ENCODE measurements at regions not wholly inside any gene's neighbourhood (a gene's known extent, or its start where the extent isn't known, plus 50 kb on each side); places are given as distances from the start of the nearest gene placed in this dataset.

GRCh38 chr4:138758196-138758595, 257.4 kb upstream of the NOCT start:
- no peak overlapping the region for H3K4me3 ChIP-seq (ENCODE audit: low read length)
- H3K27me3 ChIP-seq (ENCODE audit: low read length): no peaks in the 10 kb centered on the region
- no peaks in the 10 kb centered on the region for H3K9me2 ChIP-seq (replicated peaks; ENCODE audit: insufficient read depth, low read length)
- no peak overlapping the region for H3K27ac ChIP-seq (ENCODE audit: low read length)
- H3K9ac ChIP-seq (ENCODE audit: low read length): no peak overlapping the region
- no peaks in the 10 kb centered on the region for H4K20me1 ChIP-seq (ENCODE audit: insufficient read depth, low read depth, low read length)
- no peaks in the 10 kb centered on the region for H3K79me2 ChIP-seq (ENCODE audit: low read length)
- H3K4me2 ChIP-seq (ENCODE audit: low read depth, low read length, poor library complexity, severe bottlenecking): no peak overlapping the region
- H2AFZ ChIP-seq (ENCODE audit: low read length): no peak overlapping the region
- no peaks in the 10 kb centered on the region for H3K4me1 ChIP-seq (ENCODE audit: low read length)
- DNase-seq: no peak
- H3K36me3 ChIP-seq (ENCODE audit: insufficient read depth, low read length): no peaks in the 10 kb centered on the region
- no peaks in the 10 kb centered on the region for H3K9me3 ChIP-seq (ENCODE audit: low read length)

GRCh38 chr4:138757432-138757831, 258.1 kb upstream of the NOCT start:
- Histone ChIP-seq H3K9ac (ENCODE audit: low read length) (no peak overlapping the region), H3K27ac (ENCODE audit: low read length) (no peak overlapping the region), H3K4me1 (ENCODE audit: low read length) (no peaks in the 10 kb centered on the region), H3K4me3 (ENCODE audit: low read length) (no peak overlapping the region), H3K79me2 (ENCODE audit: low read length) (no peaks in the 10 kb centered on the region), H3K4me2 (ENCODE audit: low read depth, low read length, poor library complexity, severe bottlenecking) (no peak overlapping the region), H3K36me3 (ENCODE audit: insufficient read depth, low read length) (no peaks in the 10 kb centered on the region), H4K20me1 (ENCODE audit: insufficient read depth, low read depth, low read length) (no peaks in the 10 kb centered on the region), H3K9me2 (replicated peaks; ENCODE audit: insufficient read depth, low read length) (no peaks in the 10 kb centered on the region), H3K9me3 (ENCODE audit: low read length) (no peaks in the 10 kb centered on the region), H3K27me3 (ENCODE audit: low read length) (no peaks in the 10 kb centered on the region), H2AFZ (ENCODE audit: low read length) (no peak overlapping the region)
- DNase-seq: no peak

DNA sequence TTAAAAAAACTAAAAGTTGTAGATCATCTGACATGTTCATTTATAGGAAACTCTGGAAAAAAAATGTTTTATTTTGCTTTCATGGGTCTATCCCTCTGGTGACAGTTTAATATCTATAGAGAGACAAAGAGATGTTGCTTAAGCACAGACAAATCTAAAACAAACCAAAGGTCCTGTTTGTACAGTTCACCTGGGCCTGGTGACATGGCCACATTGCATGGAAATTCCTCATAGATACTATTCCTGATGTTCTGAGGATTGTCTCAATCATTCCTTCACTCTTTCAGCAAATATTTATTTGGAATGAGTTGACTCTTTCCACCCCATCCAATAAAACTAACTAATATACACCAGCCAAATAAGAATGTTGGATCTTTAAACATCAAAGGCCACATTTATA, 259.1 kb upstream of the NOCT start:
- no peak overlapping the region for H3K4me2 ChIP-seq (ENCODE audit: low read depth, low read length, poor library complexity, severe bottlenecking)
- H3K79me2 ChIP-seq (ENCODE audit: low read length): no peaks in the 10 kb centered on the region
- no peak for DNase-seq
- no peaks in the 10 kb centered on the region for H3K9me2 ChIP-seq (replicated peaks; ENCODE audit: insufficient read depth, low read length)
- H3K9ac ChIP-seq (ENCODE audit: low read length): no peak overlapping the region
- no peaks in the 10 kb centered on the region for H3K4me1 ChIP-seq (ENCODE audit: low read length)
- H2AFZ ChIP-seq (ENCODE audit: low read length): no peak overlapping the region
- H3K27ac ChIP-seq (ENCODE audit: low read length): no peak overlapping the region
- H3K9me3 ChIP-seq (ENCODE audit: low read length): no peaks in the 10 kb centered on the region
- H3K4me3 ChIP-seq (ENCODE audit: low read length): no peak overlapping the region
- no peaks in the 10 kb centered on the region for H3K27me3 ChIP-seq (ENCODE audit: low read length)
- H3K36me3 ChIP-seq (ENCODE audit: insufficient read depth, low read length): no peaks in the 10 kb centered on the region
- no peaks in the 10 kb centered on the region for H4K20me1 ChIP-seq (ENCODE audit: insufficient read depth, low read depth, low read length)

DNA sequence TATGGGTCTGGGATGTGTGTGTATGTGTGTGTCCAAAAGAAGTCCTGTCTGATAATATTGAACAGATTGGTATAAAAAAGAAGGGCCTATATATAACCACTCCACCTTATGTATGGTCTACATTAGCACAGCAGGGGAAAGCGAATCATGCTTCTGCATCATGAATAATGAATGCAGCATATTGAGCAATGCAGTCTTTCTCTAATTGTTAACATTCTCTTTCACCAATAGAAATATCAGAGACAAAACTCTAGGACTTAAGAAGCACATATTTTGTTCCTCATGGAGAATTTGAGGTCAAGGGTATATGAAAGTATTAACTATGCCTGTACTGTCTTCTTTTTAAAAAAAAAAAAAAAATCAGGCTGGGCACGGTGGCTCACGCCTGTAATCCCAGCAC, 264.3 kb upstream of the NOCT start:
- Histone ChIP-seq H3K27ac (ENCODE audit: low read length) (no peak overlapping the region), H3K4me3 (ENCODE audit: low read length) (no peak overlapping the region), H3K9me2 (replicated peaks; ENCODE audit: insufficient read depth, low read length) (no peaks in the 10 kb centered on the region), H2AFZ (ENCODE audit: low read length) (no peak overlapping the region), H3K9ac (ENCODE audit: low read length) (no peak overlapping the region), H3K4me2 (ENCODE audit: low read depth, low read length, poor library complexity, severe bottlenecking) (no peak overlapping the region), H3K79me2 (ENCODE audit: low read length) (no peaks in the 10 kb centered on the region), H3K9me3 (ENCODE audit: low read length) (no peaks in the 10 kb centered on the region), H3K27me3 (ENCODE audit: low read length) (no peaks in the 10 kb centered on the region), H3K36me3 (ENCODE audit: insufficient read depth, low read length) (no peaks in the 10 kb centered on the region), H4K20me1 (ENCODE audit: insufficient read depth, low read depth, low read length) (no peaks in the 10 kb centered on the region), H3K4me1 (ENCODE audit: low read length) (no peaks in the 10 kb centered on the region)
- no peak for DNase-seq

- H2AFZ ChIP-seq (ENCODE audit: low read length): no peak overlapping the region
- no peak overlapping the region for H3K4me3 ChIP-seq (ENCODE audit: low read length)
- H3K4me2 ChIP-seq (ENCODE audit: low read depth, low read length, poor library complexity, severe bottlenecking): no peak overlapping the region
- no peaks in the 10 kb centered on the region for H3K4me1 ChIP-seq (ENCODE audit: low read length)
- no peaks in the 10 kb centered on the region for H3K36me3 ChIP-seq (ENCODE audit: insufficient read depth, low read length)
- no peaks in the 10 kb centered on the region for H3K9me2 ChIP-seq (replicated peaks; ENCODE audit: insufficient read depth, low read length)
- H3K9ac ChIP-seq (ENCODE audit: low read length): no peak overlapping the region
- no peaks in the 10 kb centered on the region for H3K79me2 ChIP-seq (ENCODE audit: low read length)
- no peaks in the 10 kb centered on the region for H4K20me1 ChIP-seq (ENCODE audit: insufficient read depth, low read depth, low read length)
- no peaks in the 10 kb centered on the region for H3K9me3 ChIP-seq (ENCODE audit: low read length)
- DNase-seq: no peak
- no peak overlapping the region for H3K27ac ChIP-seq (ENCODE audit: low read length)
- no peaks in the 10 kb centered on the region for H3K27me3 ChIP-seq (ENCODE audit: low read length)
Observed at GRCh38 chr4:138749303-138749702, 266.3 kb upstream of the NOCT start.

DNA sequence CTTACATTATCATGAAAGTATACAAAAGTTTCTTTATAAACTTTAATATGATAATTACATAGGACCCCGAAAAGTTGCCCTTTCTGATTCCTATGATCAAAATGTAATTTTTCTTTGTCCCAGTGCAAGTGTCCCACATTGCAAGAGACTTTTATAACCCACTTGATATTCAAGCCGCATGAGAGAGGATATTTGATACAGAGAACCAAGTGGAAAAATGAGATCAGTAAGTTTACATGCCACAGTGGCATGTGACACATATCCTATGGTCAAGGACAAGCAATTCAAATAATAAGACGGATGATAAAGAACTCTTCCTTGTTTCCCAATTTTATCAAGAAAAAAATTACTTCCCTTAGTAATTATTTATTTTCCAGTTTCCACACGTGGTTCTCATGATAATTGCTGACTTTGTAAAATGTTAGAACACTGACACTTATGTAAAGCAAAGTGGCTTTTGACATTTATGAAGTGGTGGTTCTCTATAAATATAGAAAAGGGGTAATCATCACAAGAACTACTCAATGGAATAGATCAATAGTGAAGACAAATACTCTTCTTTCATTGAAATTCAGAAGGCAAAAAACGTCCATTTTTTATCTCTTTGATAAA, 273.7 kb upstream of the NOCT start:
- Histone ChIP-seq H3K4me1 (ENCODE audit: low read length) (no peaks in the 10 kb centered on the region), H3K27ac (ENCODE audit: low read length) (no peak overlapping the region), H3K9ac (ENCODE audit: low read length) (no peak overlapping the region), H2AFZ (ENCODE audit: low read length) (no peak overlapping the region), H3K9me3 (ENCODE audit: low read length) (no peaks in the 10 kb centered on the region), H3K79me2 (ENCODE audit: low read length) (no peaks in the 10 kb centered on the region), H3K4me2 (ENCODE audit: low read depth, low read length, poor library complexity, severe bottlenecking) (no peak overlapping the region), H4K20me1 (ENCODE audit: insufficient read depth, low read depth, low read length) (no peaks in the 10 kb centered on the region), H3K9me2 (replicated peaks; ENCODE audit: insufficient read depth, low read length) (no peaks in the 10 kb centered on the region), H3K4me3 (ENCODE audit: low read length) (no peak overlapping the region), H3K36me3 (ENCODE audit: insufficient read depth, low read length) (no peaks in the 10 kb centered on the region), H3K27me3 (ENCODE audit: low read length) (no peaks in the 10 kb centered on the region)
- DNase-seq: no peak

GRCh38 chr4:138740816-138741745, 274.5 kb upstream of the NOCT start:
- no peaks in the 10 kb centered on the region for H4K20me1 ChIP-seq (ENCODE audit: insufficient read depth, low read depth, low read length)
- H2AFZ ChIP-seq (ENCODE audit: low read length): no peak overlapping the region
- H3K79me2 ChIP-seq (ENCODE audit: low read length): no peaks in the 10 kb centered on the region
- no peak overlapping the region for H3K4me3 ChIP-seq (ENCODE audit: low read length)
- no peaks in the 10 kb centered on the region for H3K4me1 ChIP-seq (ENCODE audit: low read length)
- no peak overlapping the region for H3K4me2 ChIP-seq (ENCODE audit: low read depth, low read length, poor library complexity, severe bottlenecking)
- no peaks in the 10 kb centered on the region for H3K27me3 ChIP-seq (ENCODE audit: low read length)
- H3K9ac ChIP-seq (ENCODE audit: low read length): no peak overlapping the region
- no peaks in the 10 kb centered on the region for H3K9me3 ChIP-seq (ENCODE audit: low read length)
- no peak overlapping the region for H3K27ac ChIP-seq (ENCODE audit: low read length)
- no peaks in the 10 kb centered on the region for H3K9me2 ChIP-seq (replicated peaks; ENCODE audit: insufficient read depth, low read length)
- DNase-seq: no peak
- no peaks in the 10 kb centered on the region for H3K36me3 ChIP-seq (ENCODE audit: insufficient read depth, low read length)

GRCh38 chr4:138736362-138736761, 279.2 kb upstream of the NOCT start:
- Histone ChIP-seq H3K4me3 (ENCODE audit: low read length) (no peak overlapping the region), H3K9ac (ENCODE audit: low read length) (no peak overlapping the region), H3K4me2 (ENCODE audit: low read depth, low read length, poor library complexity, severe bottlenecking) (no peak overlapping the region), H4K20me1 (ENCODE audit: insufficient read depth, low read depth, low read length) (no peaks in the 10 kb centered on the region), H3K9me2 (replicated peaks; ENCODE audit: insufficient read depth, low read length) (no peaks in the 10 kb centered on the region), H3K27ac (ENCODE audit: low read length) (no peak overlapping the region), H3K79me2 (ENCODE audit: low read length) (no peaks in the 10 kb centered on the region), H3K9me3 (ENCODE audit: low read length) (no peaks in the 10 kb centered on the region), H3K4me1 (ENCODE audit: low read length) (no peaks in the 10 kb centered on the region), H2AFZ (ENCODE audit: low read length) (no peak overlapping the region), H3K27me3 (ENCODE audit: low read length) (no peaks in the 10 kb centered on the region), H3K36me3 (ENCODE audit: insufficient read depth, low read length) (no peaks in the 10 kb centered on the region)
- DNase-seq: no peak

Data from Karpas-422 (cell line).